Nephron (organoid): ENCODE measurements at regions not wholly inside any gene's neighbourhood (a gene's known extent, or its start where the extent isn't known, plus 50 kb on each side); places are given as distances from the start of the nearest gene placed in this dataset.

Source experiments
- H3K27ac Mint-ChIP-seq, 3 experiments: 2 replicates each; pipeline ENCODE4 v1.8.0; 2020; ENCODE audit warnings: mixed read lengths in 3 of 3, mild to moderate bottlenecking in 2 of 3, moderate library complexity in 1 of 3
- H3K27me3 Mint-ChIP-seq: 2 replicates; pipeline ENCODE4 v1.8.0; 2021; ENCODE audit warnings: low read depth, mild to moderate bottlenecking, moderate library complexity, mixed read lengths
- H3K36me3 Mint-ChIP-seq: 2 replicates; pipeline ENCODE4 v1.8.0; 2020; ENCODE audit warnings: low read depth, mixed read lengths
- H3K4me1 Mint-ChIP-seq: 2 replicates; pipeline ENCODE4 v1.8.0; 2020; ENCODE audit warnings: mixed read lengths
- H3K4me3 Mint-ChIP-seq, 3 experiments: 2 replicates each; pipeline ENCODE4 v1.8.0; 2020; ENCODE audit warnings: mild to moderate bottlenecking in 3 of 3, mixed read lengths in 3 of 3, moderate library complexity in 2 of 3
- H3K9me3 Mint-ChIP-seq: 2 replicates; pipeline ENCODE4 v1.8.0; 2020; ENCODE audit warnings: mixed read lengths
- CTCF ChIP-seq, 3 experiments: fragments of 200-600 bp; sonication (generic); IDR thresholded peaks; one replicate each; pipeline ENCODE4 v1.5.0; 2021; ENCODE audit warnings: antibody characterized with exemption in 3 of 3; ENCODE audit not compliant: unreplicated experiment in 3 of 3

DNA sequence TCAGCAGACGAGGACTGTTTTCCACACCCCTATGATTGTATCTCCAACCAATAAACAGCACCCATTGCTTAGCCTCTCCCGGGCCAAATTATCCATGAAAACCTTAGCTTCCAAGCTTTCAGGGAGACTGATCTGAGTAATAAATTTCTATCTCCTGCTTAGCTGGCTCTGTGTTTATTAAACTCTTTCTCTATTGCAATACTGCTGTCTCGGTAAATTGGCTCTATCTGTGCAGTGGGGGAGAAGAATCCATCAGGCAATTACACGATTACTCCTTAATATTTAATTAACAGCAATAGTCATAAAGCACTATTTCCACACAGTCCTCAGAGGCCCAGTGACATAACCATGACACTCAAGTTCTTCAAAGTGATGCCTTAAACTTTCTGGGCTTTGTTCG lies 1122.8 kb downstream of the TYW1 start:
- Mint-ChIP-seq H3K36me3 (peaks cover 7% of the 10 kb centered on the region), H3K27me3 (peaks cover 18% of the 10 kb centered on the region), H3K9me3 (peaks cover 25% of the 10 kb centered on the region), H3K4me1 (peaks cover 6% of the 10 kb centered on the region), H3K27ac (no peak overlapping the region), H3K4me3 (no peak overlapping the region)
- no peak for TF ChIP-seq CTCF (IDR thresholded peaks at IDR 0.05; ENCODE audit: unreplicated experiment in 3 of 3)

DNA sequence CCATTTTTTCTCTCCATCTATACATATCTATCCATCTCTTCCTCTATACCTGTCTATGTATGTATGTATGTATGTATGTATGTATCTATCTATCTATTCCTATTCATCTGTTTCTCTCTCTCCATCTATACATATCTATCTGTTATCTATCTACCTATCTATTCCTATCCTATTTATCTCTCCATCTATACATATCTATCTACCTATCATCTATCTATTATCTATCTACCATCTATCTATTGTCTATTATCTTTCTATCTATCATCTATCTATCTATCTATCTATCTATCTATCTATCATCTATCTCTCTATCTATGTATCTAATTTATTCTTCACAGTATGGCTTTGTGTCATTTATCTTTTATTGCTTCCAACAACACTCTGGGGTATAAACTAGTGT lies 1124.4 kb downstream of the TYW1 start:
- Mint-ChIP-seq H3K4me1 (peaks cover 6% of the 10 kb centered on the region), H3K27me3 (peaks cover 24% of the 10 kb centered on the region), H3K4me3 (no peak overlapping the region), H3K27ac (no peak overlapping the region), H3K9me3 (peaks cover 25% of the 10 kb centered on the region), H3K36me3 (peaks cover 7% of the 10 kb centered on the region)
- no peak for TF ChIP-seq CTCF (IDR thresholded peaks at IDR 0.05; ENCODE audit: unreplicated experiment in 3 of 3)

DNA sequence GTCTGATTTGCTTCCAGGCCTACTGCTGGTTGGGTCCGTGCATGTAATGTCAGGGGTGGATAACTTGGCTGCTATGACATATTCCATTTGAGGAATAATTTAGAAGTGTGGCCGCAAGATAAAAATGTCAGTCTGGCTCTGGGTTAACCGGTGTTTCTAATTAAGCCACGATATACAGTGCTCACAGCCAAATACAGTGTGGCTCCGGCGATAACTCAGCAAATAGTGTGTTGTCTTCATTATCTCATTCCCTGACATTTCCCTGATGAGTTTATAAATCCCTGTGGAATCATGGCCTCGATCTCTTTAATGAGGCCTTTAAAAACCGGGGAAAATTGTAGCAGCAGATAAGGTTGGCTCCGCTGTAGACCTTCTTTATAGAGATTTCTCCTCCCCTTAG lies 1125.0 kb downstream of the TYW1 start:
- peaks cover 7% of the 10 kb centered on the region for H3K36me3 Mint-ChIP-seq
- peaks cover 6% of the 10 kb centered on the region for H3K4me1 Mint-ChIP-seq
- peaks cover 25% of the 10 kb centered on the region for H3K9me3 Mint-ChIP-seq
- TF ChIP-seq CTCF (IDR thresholded peaks at IDR 0.05; ENCODE audit: unreplicated experiment in 3 of 3), result no peak
- H3K27ac Mint-ChIP-seq, result no peak overlapping the region
- H3K4me3 Mint-ChIP-seq, result no peak overlapping the region
- H3K27me3 Mint-ChIP-seq, result peaks cover 27% of the 10 kb centered on the region

- no peak overlapping the region for H3K27ac Mint-ChIP-seq
- H3K27me3 Mint-ChIP-seq, result peaks cover 20% of the 10 kb centered on the region
- H3K9me3 Mint-ChIP-seq, result peaks cover 25% of the 10 kb centered on the region
- peaks cover 7% of the 10 kb centered on the region for H3K36me3 Mint-ChIP-seq
- TF ChIP-seq CTCF (IDR thresholded peaks at IDR 0.05; ENCODE audit: unreplicated experiment in 3 of 3), result no peak
- H3K4me3 Mint-ChIP-seq, result no peak overlapping the region
- H3K4me1 Mint-ChIP-seq, result peaks cover 6% of the 10 kb centered on the region
Measured at GRCh38 chr7:68122801-68123200, 1126.2 kb downstream of the TYW1 start.

- peaks cover 7% of the 10 kb centered on the region for H3K9me3 Mint-ChIP-seq
- H3K4me3 Mint-ChIP-seq, result no peak overlapping the region
- no peak for TF ChIP-seq CTCF (IDR thresholded peaks at IDR 0.05; ENCODE audit: unreplicated experiment in 3 of 3)
- peaks cover 21% of the 10 kb centered on the region for H3K27me3 Mint-ChIP-seq
- peaks cover 6% of the 10 kb centered on the region for H3K4me1 Mint-ChIP-seq
- no peak overlapping the region for H3K27ac Mint-ChIP-seq
- peaks cover 4% of the 10 kb centered on the region for H3K36me3 Mint-ChIP-seq
Measured at GRCh38 chr7:68125168-68125567, 1128.5 kb downstream of the TYW1 start.

- no peaks in the 10 kb centered on the region for H3K36me3 Mint-ChIP-seq
- peaks cover 32% of the 10 kb centered on the region for H3K27me3 Mint-ChIP-seq
- no peak overlapping the region for H3K27ac Mint-ChIP-seq
- no peaks in the 10 kb centered on the region for H3K4me1 Mint-ChIP-seq
- no peaks in the 10 kb centered on the region for H3K9me3 Mint-ChIP-seq
- H3K4me3 Mint-ChIP-seq, result no peak overlapping the region
- TF ChIP-seq CTCF (IDR thresholded peaks at IDR 0.05; ENCODE audit: unreplicated experiment in 3 of 3), result no peak
Measured at GRCh38 chr7:68133045-68133444, 1136.4 kb downstream of the TYW1 start.
